Astrocyte (in vitro differentiated cells and primary cell): ENCODE measurements at regions not wholly inside any gene's neighbourhood (a gene's known extent, or its start where the extent isn't known, plus 50 kb on each side); places are given as distances from the start of the nearest gene placed in this dataset.

Experiments
- CTCF ChIP-seq: IDR thresholded peaks from 2 replicates; pipeline ENCODE4 v1.5.1; 2011; ENCODE audit warnings: low read depth, mild to moderate bottlenecking, inconsistent platforms, low read length, moderate library complexity; ENCODE audit not compliant: insufficient read depth
- EZH2 ChIP-seq: IDR thresholded peaks from 2 replicates; pipeline ENCODE4 v1.6.1; 2012; ENCODE audit warnings: mild to moderate bottlenecking, low read length, inconsistent platforms; ENCODE audit not compliant: insufficient read depth

GRCh38 chr2:234885886-234886285, 65.9 kb upstream of the SH3BP4 start:
- no peak for TF ChIP-seq CTCF
- no peak for TF ChIP-seq EZH2
